ENCODE measurements at regions not wholly inside any gene's neighbourhood (a gene's known extent, or its start where the extent isn't known, plus 50 kb on each side); places are given as distances from the start of the nearest gene placed in this dataset. TPM values are rescaled to one million over a fixed set of nuclear protein-coding genes. Genes with fewer than 3 reads are reported as not detected.

DNA sequence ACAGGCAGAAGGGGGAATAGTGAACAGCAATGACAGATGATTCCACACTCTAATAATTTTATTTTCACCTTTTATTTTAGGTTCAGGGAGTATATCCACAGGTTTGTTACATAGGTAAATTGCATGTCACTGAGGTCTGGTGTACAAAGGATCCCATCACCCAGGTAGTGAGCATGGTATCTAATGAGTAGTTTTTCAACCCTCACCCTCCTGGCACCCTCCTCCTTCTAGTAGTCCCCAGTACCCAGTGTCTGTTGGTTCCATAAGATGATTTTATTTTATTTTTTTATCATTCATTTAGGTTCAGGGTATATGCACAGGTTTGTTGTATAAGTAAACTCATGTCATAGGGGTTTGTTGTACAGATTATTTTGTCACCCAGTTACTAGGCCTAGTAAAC, 58.6 kb upstream of the UGT8 start:
- Histone ChIP-seq H3K27ac (no peak overlapping the region), H3K27me3 (no peaks in the 10 kb centered on the region), H3K9me3 (no peaks in the 10 kb centered on the region), H3K4me1 (peaks cover 0 to 11% (median 0%) of the 10 kb centered on the region in 4 donors), H3K36me3 (no peaks in the 10 kb centered on the region), H3K4me3 (no peak overlapping the region)
- no peak for TF ChIP-seq EP300 (IDR thresholded peaks at IDR 0.05)
- no peak for TF ChIP-seq POLR2A (IDR thresholded peaks at IDR 0.05)
- TF ChIP-seq, protein P1, sequence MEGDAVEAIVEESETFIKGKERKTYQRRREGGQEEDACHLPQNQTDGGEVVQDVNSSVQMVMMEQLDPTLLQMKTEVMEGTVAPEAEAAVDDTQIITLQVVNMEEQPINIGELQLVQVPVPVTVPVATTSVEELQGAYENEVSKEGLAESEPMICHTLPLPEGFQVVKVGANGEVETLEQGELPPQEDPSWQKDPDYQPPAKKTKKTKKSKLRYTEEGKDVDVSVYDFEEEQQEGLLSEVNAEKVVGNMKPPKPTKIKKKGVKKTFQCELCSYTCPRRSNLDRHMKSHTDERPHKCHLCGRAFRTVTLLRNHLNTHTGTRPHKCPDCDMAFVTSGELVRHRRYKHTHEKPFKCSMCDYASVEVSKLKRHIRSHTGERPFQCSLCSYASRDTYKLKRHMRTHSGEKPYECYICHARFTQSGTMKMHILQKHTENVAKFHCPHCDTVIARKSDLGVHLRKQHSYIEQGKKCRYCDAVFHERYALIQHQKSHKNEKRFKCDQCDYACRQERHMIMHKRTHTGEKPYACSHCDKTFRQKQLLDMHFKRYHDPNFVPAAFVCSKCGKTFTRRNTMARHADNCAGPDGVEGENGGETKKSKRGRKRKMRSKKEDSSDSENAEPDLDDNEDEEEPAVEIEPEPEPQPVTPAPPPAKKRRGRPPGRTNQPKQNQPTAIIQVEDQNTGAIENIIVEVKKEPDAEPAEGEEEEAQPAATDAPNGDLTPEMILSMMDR (IDR thresholded peaks at IDR 0.05) = no peak
- DNase-seq (ENCODE audit: low spot score in 2 of 2) = no peak

DNA sequence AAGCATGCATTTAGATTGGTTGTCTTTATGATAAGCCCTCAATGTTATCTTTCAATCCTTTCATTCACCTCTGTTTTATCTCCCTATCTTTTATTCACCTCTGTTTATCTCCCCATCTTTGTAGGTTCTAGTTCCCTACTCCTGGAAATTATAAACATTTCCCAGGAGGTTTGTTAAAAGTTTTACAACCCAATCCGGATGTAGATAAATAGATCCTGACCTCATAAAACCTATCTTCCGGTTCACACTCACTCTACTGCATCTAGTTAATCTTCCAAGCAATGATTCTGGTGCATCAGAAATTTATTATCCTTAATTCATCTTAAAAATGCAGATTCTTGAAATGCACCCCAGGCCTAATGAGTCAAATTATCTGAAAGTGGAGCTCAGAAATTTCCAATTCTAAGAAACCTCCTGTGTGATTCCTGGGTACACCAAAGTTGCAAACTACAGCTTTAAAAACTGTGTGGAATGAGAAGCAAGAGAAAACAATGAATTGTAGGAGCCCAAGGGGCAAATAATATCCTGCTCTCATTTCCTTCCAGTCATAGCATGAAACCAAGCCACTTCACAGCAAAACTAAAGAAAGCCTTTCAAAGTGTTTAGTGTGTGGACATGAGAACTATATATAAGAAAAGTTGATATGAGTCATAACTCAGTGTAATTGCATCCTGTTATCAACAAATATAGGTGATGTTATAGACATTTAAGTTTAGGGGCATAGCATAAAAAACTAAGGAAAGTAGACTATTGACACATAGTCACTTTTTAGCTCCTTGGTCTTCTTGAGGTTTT, 51.1 kb upstream of the UGT8 start:
- Histone ChIP-seq H3K36me3 (no peaks in the 10 kb centered on the region), H3K9me3 (peaks cover 0 to 5% (median 0%) of the 10 kb centered on the region in 4 donors), H3K27ac (no peak overlapping the region), H3K27me3 (no peaks in the 10 kb centered on the region), H3K4me3 (no peak overlapping the region), H3K4me1 (no peaks in the 10 kb centered on the region)
- WGBS, 2 donors = 56 to 60% methylated on average over 2 of the region's 2 CpGs
- TF ChIP-seq, protein P1 (IDR thresholded peaks at IDR 0.05) = no peak
- TF ChIP-seq EP300 (IDR thresholded peaks at IDR 0.05) = no peak
- no peak for TF ChIP-seq POLR2A (IDR thresholded peaks at IDR 0.05)
- no peak for DNase-seq (ENCODE audit: low spot score in 2 of 2)

Small RNA genes in the stretch of these regions (small RNA-seq; reads per million reads assigned to genes)
- gene AC093815.1 = not detected
